GM18907 (cell line): ENCODE measurements at regions not wholly inside any gene's neighbourhood (a gene's known extent, or its start where the extent isn't known, plus 50 kb on each side); places are given as distances from the start of the nearest gene placed in this dataset.
"Not testable (repeated sequence)": the region's sequence is repeated elsewhere in the genome, so short reads cannot be mapped to it uniquely, and the experiment has no call there.

ENCODE experiments used
- ATAC-seq: cut with Tn5 transposase; IDR thresholded peaks from one replicate; pipeline ENCODE4 v1.9.1; 2021; ENCODE audit warnings: mild to moderate bottlenecking, moderate library complexity; ENCODE audit not compliant: unreplicated experiment

DNA sequence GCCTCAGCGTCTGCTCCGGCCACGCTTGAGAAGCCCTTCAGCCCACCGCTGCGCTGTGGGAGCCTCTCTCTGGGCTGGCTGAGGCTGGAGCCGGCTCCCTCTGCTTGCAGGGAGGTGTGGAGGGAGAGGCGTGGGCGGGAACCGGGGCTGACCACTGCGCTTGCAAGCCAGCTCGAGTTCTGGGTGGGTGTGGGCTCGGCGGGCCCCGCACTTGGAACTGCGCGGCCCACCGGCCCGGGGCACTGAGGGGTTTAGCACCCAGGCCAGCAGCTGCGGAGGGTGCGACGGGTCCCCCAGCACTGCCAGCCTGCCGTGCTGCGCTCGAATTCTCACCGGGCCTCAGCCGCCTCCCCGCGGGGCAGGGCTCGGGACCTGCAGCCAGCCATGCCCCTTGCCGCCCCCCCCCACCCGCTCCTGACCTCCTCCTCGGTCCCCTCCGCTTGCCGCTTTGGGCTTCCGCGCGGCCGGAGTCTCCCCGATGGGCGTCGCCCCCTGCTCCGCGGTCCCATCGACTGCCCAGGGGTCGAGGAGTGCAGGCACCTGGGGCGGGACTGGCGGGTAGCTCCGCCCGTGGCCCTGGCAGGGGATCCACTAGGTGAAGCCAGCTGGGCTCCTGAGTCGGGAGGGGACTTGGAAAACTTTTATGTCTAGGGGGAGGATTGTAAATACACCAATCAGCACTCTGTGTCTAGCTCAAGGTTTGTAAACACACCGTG is 106.7 kb downstream of the RAP2B start:
- ATAC-seq = no peak

DNA sequence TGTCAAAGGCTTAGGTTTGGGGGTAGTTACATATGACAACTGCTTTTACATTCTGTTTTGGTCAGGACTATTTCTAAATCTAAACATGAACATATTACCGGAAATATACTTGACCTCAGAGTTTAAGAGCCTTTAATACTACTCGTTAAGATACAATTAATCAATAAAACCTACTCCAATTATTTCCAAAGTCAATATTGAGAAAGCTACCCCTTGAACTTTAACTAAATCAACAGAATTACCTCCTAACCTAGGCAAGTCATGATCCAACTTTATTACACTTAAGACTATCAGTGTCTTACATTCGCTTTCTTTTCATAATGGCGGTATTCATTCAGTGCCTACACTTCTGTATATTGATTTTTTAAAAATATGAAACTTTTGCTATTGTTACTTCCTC is 107.7 kb downstream of the RAP2B start:
- ATAC-seq = no peak

DNA sequence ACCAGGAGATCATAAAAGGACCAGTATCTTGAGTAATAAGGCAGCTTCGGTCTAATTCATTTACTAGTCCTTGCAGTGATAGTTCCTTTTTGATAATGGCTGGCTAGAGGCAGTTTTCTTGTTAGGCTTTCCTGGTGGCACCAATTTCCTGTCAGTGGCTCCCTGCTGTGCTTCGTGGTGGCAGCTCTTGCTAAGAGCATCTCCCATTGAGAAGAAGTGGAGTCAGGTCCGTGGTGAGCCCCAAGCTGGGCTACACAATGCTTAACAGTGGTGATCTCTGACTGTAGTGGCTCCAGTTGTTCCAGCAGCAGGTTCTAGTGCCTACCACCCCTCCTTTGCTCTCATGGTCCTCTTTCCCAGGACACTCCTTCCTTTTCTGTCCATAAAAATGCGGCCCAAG is 111.2 kb downstream of the RAP2B start:
- ATAC-seq = no peak

DNA sequence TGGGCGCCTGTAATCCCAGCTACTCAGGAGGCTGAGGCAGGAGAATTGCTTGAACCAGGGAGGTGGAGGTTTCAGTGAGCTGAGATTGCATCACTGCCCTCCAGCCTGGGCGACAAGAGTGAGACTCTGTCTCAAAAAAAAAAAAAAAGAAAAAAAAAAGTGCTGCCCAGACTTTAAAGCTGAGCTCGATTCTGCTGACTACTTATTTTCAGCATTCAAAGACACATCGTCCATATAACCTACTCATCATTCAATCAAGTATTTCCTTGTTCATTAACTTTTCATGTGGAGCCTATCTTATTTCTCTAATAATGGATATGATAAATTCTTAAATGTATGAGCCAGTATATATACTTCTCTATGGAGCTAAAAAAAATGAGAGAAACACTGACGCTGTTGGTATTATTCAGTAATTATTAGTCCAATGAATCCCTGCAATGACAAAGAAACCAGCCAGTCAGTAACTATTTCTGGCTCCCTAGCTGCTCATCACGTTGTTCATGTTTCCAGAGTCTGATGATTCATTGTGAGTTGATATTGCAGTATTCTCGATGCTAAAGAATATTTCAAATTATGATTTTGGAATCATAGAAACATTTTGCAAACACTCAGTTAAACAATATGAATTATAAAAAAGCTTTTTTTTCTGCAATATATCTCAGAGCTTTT is 111.9 kb downstream of the RAP2B start:
- ATAC-seq = no peak

DNA sequence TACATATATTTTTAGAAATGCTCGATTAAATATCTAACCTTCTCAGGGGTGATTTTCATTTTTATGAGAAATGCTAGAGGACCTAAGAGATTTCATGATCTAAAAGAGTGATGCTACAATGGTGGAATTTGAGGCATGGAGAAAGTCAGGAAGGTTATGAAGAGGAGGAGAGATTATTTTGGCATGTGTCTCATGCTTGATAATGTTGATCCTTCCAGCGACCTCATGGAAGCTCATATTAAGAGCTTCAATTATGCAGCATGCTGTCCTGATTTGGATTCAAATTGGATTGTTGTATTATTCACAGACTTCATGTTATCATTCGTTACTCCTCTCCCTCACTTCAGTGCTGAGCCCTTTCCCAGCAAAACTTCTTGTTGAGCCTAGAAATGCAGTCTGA is 112.5 kb downstream of the RAP2B start:
- no peak for ATAC-seq

DNA sequence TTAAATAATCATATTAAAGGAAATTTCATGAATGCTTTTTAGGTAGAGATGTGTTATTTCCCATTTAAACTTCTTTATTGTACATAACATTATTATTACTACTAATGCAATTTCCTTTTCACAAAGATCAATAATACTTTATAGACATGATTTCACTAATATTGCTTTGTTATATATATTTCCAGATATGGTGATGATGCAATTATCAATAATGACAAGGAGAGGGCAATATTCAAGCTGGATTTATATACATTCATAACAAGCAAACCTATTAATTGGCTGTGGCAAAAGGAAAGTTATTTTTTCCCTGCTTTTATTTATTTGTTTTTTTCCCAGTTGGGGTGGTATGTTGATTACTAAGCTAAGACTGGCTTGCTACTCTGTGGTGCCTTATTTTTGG is 113.5 kb downstream of the RAP2B start:
- ATAC-seq = no peak

DNA sequence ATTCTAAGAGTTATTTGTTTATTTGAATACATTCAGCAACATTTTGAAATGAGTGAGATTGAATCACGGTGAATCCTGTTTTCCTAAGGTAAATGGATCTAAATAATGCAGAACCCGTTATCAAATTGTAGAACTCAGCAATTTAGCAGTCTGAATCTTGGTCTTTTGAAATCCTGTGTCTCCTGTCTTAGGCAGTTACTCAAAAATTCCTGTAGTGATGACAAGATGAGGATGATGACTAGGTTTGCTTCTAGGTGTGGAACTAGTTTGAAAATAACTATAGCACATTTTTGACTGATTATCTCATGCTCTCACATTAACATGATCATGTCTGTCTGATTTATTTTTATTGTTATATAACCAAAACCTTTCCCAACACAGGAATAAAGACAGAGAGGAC is 115.0 kb downstream of the RAP2B start:
- no peak for ATAC-seq

DNA sequence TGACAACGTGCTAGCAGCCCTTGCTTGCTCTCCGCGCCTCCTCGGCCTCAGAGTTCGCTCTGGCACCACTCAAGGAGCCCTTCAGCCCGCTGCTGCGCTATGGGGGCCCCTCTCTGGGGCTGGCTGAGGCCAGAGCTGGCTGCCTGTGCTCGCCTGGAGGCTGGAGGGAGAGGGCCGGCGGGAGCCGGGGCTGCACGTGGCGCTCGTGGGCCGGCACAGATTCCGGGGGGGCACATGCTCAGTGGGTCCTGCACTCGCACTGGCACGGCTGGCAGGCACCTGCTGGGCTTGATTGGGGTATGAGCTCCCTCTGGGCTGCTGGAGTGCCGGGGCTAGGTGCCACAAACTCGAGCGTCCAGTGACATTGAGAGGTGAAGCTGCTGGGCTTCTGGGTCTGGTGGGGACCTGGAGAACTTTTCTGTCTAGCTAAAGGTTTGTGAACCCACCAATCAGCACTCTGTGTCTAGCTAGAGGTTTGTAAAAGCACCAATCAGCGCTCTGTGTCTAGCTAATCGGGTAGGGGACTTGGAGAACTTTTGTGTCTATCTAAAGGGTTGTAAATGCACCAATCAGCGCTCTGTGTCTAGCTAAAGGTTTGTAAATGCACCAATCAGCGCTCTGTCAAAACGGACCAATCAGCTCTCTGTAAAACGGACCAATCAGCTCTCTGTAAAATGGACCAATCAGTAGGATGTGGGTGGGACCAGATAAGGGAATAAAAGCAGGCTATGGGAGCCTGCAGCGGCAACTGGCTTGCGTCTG is 119.4 kb downstream of the RAP2B start:
- ATAC-seq = not testable (repeated sequence)

DNA sequence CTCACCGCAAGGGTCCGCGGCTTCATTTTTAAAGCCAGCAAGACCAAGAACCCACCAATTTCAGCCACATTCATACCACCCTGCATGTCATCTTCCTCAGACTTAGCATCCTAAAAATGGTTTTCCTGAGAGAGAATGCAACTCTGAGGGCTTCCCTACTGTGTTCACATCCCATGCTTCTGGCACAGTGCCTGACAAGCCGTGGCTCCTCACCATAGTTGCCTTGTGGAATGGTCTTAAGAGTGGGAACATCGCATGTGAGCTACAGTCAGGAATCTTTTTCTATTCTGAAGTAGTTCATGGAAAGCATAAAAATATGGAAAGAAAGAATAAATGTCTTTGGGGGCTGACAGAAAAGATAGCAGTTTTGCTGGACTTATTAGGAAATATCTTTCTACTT is 120.3 kb downstream of the RAP2B start:
- ATAC-seq = no peak

DNA sequence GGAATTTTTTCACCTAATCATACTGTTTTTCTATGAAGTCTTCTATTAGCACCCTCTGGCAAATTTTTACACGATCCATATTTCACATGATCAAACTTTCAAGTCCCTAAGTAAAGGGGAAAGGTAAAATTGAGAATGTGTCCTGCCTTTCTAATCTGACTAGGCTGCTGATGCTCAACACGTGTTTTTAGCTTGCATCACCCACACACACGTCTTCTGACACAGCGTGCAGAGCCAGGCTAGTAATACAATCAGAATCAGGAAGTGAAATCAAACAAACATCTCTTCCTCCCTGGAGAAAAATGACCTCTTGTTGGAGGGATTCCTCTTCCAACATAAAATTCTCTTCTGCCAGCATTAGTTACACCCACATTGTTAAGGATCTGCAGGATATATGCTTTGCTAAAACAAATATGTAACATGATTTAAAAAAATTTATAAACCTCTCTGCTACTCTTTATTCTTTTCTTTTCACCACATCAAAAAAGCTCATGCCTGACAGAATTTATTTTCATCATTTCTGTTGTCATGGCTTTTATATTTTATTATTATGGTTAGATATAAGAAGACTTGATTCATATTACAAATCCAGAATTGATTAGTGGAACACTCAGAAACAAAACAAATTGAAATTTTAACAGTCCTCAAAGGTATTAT is 122.4 kb downstream of the RAP2B start:
- ATAC-seq = no peak

DNA sequence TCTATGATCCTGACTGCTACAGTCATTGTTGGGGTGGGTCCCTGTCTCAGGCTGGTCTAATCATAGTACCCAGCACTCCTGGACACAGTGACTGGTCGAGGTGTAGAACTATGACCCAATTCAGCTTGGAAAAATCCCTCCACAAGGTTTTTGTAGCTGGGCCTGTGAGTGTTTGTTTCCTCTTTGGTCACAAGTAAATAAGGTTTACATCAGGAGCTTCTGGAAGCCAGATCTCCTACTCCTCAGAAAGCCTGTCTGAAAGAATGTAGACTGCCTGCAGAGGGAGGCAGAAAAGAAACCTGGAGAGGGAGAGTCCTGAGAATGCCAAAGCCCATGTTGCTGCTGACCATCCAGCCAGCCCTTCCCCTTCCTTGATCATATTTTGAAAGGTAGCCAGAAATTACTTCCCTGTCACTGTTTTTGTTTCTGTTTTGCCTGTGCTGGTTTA is 123.2 kb downstream of the RAP2B start:
- ATAC-seq = no peak

DNA sequence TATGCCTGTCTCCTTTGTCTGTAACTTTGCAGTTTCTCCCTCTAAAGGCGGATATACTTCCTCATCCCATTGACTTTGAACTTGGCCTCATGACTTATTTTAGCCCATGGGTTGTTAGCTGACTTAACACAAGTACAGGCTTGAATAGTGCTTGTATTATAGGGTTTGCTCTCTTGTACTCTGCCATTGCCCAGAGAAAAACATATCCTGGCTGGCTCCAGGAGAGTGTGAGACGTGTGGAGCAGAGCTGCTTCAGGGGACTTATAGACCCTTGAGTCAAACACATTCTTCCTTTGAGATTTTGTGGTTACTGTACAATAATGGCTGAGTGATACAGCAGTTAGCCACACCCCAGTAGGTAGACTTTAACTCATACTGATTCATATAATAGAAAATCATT is 124.0 kb downstream of the RAP2B start:
- no peak for ATAC-seq

DNA sequence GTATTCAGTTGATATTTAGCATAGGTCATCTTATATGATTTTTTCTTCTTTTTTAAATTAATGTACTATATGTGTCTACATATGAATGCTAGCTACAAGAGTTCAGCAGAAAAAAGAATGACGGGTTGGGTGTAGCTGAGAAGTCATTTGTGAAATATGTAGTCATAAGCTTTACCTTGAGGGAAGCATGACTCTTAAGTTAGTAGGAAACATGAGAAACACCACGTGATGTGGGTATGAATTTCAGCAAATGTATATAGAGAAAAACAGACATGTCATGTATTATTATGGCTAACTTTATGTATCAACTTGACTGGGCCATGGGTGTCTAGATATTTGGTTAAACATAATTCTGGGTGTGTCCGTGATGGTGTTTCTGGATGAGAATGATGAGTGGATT is 125.0 kb downstream of the RAP2B start:
- no peak for ATAC-seq

DNA sequence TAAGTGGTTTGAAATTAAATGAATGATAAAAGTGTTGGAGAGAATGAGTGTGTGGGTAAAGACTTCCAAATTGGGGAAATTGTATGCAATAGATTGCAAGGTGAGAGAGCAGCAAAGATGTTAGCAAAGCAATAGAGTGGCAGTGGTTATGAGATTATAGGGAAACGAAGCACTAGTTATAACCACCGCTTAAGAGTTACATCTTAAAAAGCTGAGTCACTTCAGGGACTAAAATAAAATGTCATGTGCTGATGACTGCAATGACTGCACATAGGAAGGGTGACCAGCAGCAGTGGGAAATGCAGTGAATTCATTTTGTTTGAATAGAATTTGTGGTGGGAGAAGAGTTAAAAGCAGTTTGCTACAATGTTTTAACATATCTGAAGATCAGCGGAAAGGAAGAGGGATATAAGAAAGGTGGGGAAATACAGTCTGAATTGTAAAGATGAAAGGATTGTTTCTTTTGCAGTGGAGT is 127.3 kb downstream of the RAP2B start:
- no peak for ATAC-seq

DNA sequence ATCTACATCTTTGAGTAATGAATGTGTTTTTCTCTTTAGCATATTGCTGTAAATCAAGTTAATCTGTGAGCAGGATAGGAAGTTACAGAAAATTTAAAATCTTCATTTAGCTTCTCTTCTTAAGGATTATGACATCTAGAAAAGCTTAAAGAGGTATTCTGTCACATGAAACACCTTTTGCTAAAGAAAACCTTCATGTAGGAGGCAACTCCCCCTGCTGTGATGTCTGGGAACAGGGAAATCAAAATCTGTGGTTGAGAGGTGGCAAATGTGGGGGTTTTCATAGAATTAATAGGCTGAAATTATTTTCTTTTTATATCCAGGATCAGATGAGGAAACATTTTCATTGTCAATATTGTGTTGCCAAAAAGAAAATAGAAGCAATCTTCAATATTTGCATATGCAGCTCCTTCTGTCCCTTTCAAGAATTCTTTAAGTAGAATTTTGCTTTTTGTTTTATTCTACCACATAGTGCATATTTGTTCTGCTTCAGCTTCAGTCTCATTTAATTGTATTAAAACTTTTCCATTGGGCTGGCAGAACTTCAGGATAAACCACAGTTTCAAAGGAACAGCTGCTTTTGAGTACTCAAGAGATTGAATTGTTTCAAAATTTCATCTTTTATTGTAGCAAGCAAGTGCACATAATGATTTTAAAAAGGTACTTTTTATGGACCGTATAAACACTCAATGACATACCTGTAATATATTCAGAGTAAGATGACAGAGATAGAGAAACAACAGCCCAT is 128.4 kb downstream of the RAP2B start:
- ATAC-seq = no peak

DNA sequence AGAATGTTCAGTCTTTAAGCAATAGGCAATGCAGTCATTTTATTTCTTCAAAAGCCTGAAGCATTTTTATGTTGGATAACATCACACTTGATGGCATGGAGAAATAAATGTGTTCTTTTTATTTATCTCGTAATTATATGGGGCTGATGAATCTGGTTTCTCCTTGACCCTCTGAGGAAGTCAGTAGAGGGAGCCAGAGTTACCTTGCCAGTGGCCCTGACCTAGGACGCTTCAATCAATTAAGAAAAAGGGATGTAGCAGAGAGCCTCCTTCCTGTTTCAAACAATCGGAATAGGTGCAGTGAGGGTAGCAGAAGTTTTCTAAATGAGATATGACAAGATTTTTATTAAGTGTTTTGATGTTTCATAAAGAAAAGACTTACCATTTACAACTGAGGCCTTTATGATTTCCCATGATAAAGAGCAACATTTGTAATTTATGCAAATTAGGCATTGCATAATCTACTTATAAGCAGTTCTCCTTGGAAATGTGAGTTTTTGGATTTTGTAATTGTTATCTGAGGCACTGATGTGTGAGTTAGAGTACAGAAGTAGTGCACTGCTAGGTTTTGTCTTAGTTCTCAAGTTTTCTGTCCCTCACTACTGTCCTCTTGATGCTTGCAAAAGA is 129.1 kb downstream of the RAP2B start:
- peak; percentile 68 for ATAC-seq

DNA sequence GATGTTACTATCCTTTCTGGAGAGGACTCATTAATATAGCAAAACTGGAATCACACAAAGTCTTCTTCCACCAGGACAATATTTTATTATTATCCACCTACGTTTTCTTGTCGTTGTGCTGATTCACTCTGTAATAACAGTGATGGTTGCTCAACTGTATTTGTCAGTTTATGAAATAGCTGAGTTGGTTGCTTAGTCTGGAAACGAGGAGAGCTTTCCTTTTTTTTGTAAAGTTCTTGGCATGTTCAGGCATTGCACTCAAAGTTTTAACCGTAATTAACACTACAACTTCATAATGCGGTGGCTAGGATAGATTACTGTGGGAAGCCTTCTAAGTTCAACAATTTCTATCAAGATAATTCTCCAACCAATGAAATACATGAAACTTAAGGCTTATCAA is 131.2 kb downstream of the RAP2B start:
- no peak for ATAC-seq

DNA sequence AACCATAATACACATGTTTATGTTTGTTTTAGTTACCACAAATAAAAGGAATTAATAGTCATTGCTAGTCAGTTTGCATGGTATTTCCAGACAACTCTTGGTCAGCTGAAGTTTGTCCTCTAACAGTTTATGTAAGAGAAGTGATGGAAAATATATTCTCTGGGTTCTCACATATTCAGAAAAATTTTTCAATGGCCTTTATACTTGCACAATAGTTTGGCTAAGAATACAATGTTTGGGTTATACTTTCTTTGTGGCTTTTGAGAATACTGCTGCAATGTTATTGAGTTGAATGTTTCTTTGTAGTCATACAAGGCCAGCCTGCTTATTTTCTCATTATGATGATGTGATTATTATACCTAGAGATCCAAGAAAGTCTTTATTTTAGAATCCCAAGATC is 133.9 kb downstream of the RAP2B start:
- ATAC-seq = no peak

DNA sequence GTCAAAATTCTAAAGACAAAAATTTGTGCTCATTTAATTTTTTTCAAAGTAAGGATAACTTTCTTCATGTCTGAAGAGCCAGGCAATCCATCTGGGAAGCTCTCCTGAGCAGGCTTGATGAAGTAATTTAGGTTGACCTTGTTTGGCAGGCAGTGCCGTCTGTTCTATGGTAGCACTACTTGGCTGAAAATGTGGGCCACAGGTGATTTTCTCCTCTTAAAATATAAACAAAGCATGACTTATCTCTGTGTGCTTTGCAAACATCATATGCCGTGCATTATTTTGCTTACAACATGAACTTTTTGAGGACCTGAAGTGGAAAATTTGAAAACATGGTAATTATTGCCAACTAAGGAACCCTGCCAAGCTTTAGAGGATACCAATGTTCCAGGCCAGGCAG is 143.2 kb downstream of the RAP2B start:
- ATAC-seq = no peak

DNA sequence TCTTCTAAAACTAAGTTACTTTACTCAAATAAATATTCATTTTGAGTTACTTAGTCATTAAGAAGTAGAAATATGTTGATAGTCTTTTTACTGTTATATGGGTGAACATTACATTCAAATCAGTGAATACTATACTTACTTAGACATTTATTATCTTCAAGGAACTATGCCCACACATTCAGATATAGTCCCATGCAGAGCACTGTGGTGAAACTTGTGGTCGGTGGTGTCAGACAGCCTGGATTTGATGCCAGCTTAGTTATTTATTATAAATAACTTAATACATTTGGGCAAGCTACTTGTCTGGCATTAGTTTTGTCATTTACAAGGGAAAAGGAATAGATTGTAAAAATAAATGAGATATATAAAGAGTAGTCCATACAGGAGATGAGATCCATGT is 149.5 kb downstream of the RAP2B start:
- ATAC-seq = no peak
